Small intestine (tissue), 7 donors: ENCODE measurements at regions not wholly inside any gene's neighbourhood (a gene's known extent, or its start where the extent isn't known, plus 50 kb on each side); places are given as distances from the start of the nearest gene placed in this dataset.
A peak's percentile ranks its signal among the peaks of the same experiment; 100 is the strongest.

ENCODE experiments used
- DNase-seq, 2 donors: peaks; one replicate each; pipeline versions ENCODE4 v3.0.0 to v3.0.0-alpha.2; 2013
- FAIRE-seq: peaks from 2 replicates; lab custom pipeline; 2012; peaks lifted over from hg19 to GRCh38; lab: Jason Lieb, UNC
- H3K27ac ChIP-seq, 3 donors: one replicate each; pipeline ENCODE4 v1.5.1; 2013; ENCODE audit warnings: low read length in 2 of 3, mild to moderate bottlenecking in 2 of 3, control low read depth in 1 of 3, inconsistent platforms in 1 of 3, low read depth in 1 of 3, moderate library complexity in 1 of 3
- H3K27me3 ChIP-seq, 3 donors: one replicate each; pipeline ENCODE4 v1.6.1; 2013; ENCODE audit warnings: low read length in 3 of 3, inconsistent platforms in 1 of 3; ENCODE audit not compliant: control insufficient read depth in 3 of 3, insufficient read depth in 3 of 3
- H3K36me3 ChIP-seq, 3 donors: one replicate each; pipeline ENCODE4 v1.6.1; 2013; ENCODE audit warnings: low read length in 3 of 3, inconsistent platforms in 1 of 3, low read depth in 1 of 3, mild to moderate bottlenecking in 1 of 3, moderate library complexity in 1 of 3; ENCODE audit not compliant: control insufficient read depth in 3 of 3, insufficient read depth in 2 of 3
- H3K4me1 ChIP-seq, 3 donors: one replicate each; pipeline ENCODE4 v1.6.1; 2013; ENCODE audit warnings: low read length in 2 of 3, inconsistent platforms in 1 of 3, low read depth in 1 of 3, mild to moderate bottlenecking in 1 of 3, moderate library complexity in 1 of 3; ENCODE audit not compliant: control insufficient read depth in 3 of 3, insufficient read depth in 2 of 3
- H3K4me3 ChIP-seq, 3 donors: one replicate each; pipeline ENCODE4 v1.5.1; 2013; ENCODE audit warnings: low read length in 3 of 3, control low read depth in 1 of 3, inconsistent platforms in 1 of 3, low read depth in 1 of 3, mild to moderate bottlenecking in 1 of 3, moderate library complexity in 1 of 3
- H3K9me3 ChIP-seq, 2 donors: one replicate each; pipeline ENCODE4 v1.6.1; 2013; ENCODE audit warnings: low read depth in 1 of 2, low read length in 1 of 2; ENCODE audit not compliant: control insufficient read depth in 2 of 2, insufficient read depth in 1 of 2
- WGBS, 3 donors: extraction: QIAGEN DNeasy Blood & Tissue Kit; methylation state at CpG; one replicate each; pipeline ENCODE4 v1.1.7; 2013; 5-methylcytosine and 5-hydroxymethylcytosine counted together
- donor health status: healthy with polysubstance abuse.
- donor health status: control.
- donor health status: control.
- donor health status: Bipolar disorder and iron deficiency.
- donor health status: healthy.

DNA sequence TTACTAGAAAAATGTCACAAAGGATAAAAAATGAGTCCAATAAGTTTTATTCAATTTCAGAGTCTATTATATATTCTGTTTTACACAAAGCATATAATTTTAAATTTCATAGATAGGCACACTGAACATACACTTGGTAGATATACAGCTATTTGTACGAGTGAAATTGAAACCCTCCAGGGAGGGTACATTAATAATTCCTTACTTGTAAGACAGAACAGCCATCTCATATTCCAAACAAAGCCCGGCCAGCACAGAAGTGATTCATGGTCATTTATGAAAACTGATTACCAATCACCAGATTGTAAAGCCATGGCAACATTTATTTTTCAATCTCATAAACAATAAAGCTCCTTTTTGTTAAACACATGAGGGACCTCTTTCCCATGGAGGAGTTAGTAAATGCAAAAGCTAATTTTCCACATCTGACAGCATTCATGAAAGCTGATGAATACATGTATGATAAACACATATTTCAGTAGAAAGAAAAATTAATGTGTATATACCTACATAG lies 190.6 kb downstream of the TDRD15 start:
- no peak for FAIRE-seq
- Histone ChIP-seq H3K4me1 (no peaks in the 10 kb centered on the region), H3K9me3 (no peaks in the 10 kb centered on the region), H3K4me3 (no peak overlapping the region), H3K27me3 (no peaks in the 10 kb centered on the region), H3K27ac (no peak overlapping the region), H3K36me3 (no peaks in the 10 kb centered on the region)
- DNase-seq = no peak
- WGBS, 3 donors = 34 to 53% (median 49%) methylated on average over 2 of the region's 2 CpGs

DNA sequence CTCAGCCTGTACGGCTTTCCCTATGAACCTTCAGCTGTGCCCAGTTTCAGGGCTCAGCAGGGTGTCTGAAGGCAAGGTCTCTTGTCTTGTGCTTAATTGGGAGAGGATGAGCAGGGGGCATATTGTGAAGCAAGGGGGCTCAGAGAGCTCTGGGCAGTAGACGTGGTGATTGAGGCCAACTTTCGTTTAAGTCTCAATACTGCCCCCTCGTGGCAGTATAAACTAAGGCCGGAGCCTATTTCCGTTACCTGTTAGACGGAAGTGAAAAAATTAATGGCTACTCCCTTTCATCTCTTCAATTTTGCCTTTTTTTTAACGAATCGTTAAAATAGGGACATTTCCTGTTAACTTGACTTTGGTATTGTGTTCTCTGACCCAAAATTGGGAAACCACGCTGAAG lies 193.4 kb downstream of the TDRD15 start:
- Histone ChIP-seq H3K4me3 (no peak overlapping the region), H3K9me3 (no peaks in the 10 kb centered on the region), H3K27ac (no peak overlapping the region), H3K36me3 (no peaks in the 10 kb centered on the region), H3K27me3 (no peaks in the 10 kb centered on the region), H3K4me1 (no peaks in the 10 kb centered on the region)
- 10 to 23% (median 17%) methylated on average over 10 of the region's 10 CpGs for WGBS, 3 donors
- FAIRE-seq = no peak
- peak; percentile 63 to 80 for DNase-seq

DNA sequence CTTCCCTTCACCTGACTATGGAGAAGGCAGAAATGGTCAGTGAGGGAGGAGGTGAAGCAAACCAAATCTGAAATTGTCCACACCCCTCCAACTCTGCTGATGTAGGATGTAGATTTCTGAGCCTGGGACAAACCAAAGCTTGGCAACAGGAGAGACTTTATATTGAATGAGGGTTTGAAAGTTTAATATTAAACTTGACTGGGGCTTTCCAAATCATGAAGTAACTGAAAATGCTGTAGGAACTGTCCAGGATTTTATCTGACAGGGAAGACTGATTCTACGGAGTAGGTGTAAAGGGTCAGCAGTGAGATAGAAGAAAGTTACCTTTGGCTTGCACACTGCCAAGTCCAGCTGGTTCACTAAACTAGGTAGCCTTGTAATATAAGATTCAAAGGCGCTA lies 194.5 kb downstream of the TDRD15 start:
- 57 to 78% (median 60%) methylated on average over 2 of the region's 2 CpGs for WGBS, 3 donors
- DNase-seq = no peak
- no peak for FAIRE-seq
- Histone ChIP-seq H3K9me3 (no peaks in the 10 kb centered on the region), H3K4me3 (no peak overlapping the region), H3K27me3 (no peaks in the 10 kb centered on the region), H3K36me3 (no peaks in the 10 kb centered on the region), H3K4me1 (no peaks in the 10 kb centered on the region), H3K27ac (no peak overlapping the region)

DNA sequence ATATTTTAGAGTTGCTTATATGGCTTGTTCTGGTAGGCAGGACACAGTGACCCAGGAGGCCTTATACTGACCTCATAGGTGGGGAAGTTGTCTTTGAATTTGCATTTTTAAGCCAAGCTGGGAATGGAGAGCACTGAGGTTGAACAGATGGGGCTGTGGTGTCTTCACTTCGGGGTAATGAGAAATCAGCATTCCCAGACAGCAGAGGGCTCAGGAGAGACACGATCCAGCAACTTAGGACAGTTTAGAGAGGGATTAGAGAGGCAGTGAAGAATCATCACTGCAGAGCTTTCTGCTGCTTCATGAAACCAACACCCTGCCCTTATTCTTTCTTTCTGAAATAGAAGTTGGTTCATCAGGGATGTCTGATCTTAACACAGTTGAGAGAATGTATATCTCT lies 202.4 kb downstream of the TDRD15 start:
- FAIRE-seq = no peak
- WGBS, 3 donors = 39 to 45% (median 45%) methylated on average over 2 of the region's 2 CpGs
- Histone ChIP-seq H3K4me3 (no peak overlapping the region), H3K9me3 (no peaks in the 10 kb centered on the region), H3K4me1 (no peaks in the 10 kb centered on the region), H3K36me3 (no peaks in the 10 kb centered on the region), H3K27ac (no peak overlapping the region), H3K27me3 (peaks cover 0 to 2% (median 0%) of the 10 kb centered on the region in 3 donors)
- no peak for DNase-seq

DNA sequence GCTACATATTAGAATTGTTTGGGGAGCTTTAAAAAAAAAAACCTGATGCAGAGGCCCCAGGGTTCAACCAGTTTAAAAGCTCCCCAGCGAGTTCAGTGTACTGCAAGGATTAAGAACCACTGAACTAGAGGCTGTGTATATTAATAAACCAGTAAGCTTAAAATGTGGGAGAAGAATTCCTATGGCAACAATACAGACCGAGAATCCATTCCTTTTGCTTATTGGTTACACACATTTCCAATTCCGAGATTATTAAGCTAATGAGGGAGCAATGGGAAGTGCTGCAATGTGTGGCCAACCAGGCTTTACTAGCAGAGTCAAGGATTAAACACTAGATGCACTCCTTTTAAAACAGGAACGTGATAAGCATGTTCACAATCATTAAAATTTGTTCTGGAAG lies 204.4 kb downstream of the TDRD15 start:
- no peak overlapping the region for H3K27ac ChIP-seq
- H3K4me1 ChIP-seq = peaks cover 0 to under 1% (median 0%) of the 10 kb centered on the region in 3 donors
- 61 to 66% (median 65%) methylated on average over 4 of the region's 4 CpGs for WGBS, 3 donors
- FAIRE-seq = no peak
- no peak for DNase-seq
- H3K4me3 ChIP-seq = no peak overlapping the region
- peaks cover 0 to 2% (median 0%) of the 10 kb centered on the region in 3 donors for H3K27me3 ChIP-seq
- H3K36me3 ChIP-seq = no peaks in the 10 kb centered on the region
- H3K9me3 ChIP-seq = no peaks in the 10 kb centered on the region

DNA sequence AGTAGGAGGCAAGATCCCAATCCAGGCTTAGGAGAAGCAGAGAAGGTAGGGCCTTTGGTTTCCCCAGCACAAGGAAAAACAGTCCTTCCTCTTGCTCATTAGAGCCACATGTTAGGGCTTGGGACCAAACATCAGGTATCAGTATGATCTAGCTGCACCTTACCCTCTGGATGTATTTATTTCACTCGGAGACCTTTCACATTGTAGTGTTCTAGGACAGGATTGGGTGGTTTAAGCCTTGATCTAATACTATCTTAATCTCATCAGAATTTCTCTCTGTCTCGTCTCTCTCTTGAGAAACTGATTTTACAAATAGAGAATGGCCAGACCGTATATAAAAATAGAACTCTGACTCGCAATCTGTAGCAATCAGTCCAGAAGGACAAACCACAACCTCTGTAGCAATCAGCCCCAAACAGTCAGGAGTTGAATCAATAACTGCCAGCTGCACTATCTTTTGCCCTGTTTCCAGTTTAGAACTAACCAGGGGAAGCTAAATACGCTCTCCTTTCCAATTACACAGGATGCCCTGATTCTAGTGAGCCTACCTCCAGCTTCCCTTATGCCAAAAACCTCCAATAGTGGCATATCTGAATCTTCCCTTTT lies 207.1 kb downstream of the TDRD15 start:
- Histone ChIP-seq H3K27ac (no peak overlapping the region), H3K4me1 (peaks cover 0 to 2% (median 0%) of the 10 kb centered on the region in 3 donors), H3K27me3 (peaks cover 0 to 2% (median 0%) of the 10 kb centered on the region in 3 donors), H3K9me3 (no peaks in the 10 kb centered on the region), H3K36me3 (no peaks in the 10 kb centered on the region), H3K4me3 (no peak overlapping the region)
- DNase-seq (peak in 1 of 2 donors; percentile 10), FAIRE-seq (no peak)
- 25 to 60% (median 33%) methylated on average over 5 of the region's 5 CpGs for WGBS, 3 donors

DNA sequence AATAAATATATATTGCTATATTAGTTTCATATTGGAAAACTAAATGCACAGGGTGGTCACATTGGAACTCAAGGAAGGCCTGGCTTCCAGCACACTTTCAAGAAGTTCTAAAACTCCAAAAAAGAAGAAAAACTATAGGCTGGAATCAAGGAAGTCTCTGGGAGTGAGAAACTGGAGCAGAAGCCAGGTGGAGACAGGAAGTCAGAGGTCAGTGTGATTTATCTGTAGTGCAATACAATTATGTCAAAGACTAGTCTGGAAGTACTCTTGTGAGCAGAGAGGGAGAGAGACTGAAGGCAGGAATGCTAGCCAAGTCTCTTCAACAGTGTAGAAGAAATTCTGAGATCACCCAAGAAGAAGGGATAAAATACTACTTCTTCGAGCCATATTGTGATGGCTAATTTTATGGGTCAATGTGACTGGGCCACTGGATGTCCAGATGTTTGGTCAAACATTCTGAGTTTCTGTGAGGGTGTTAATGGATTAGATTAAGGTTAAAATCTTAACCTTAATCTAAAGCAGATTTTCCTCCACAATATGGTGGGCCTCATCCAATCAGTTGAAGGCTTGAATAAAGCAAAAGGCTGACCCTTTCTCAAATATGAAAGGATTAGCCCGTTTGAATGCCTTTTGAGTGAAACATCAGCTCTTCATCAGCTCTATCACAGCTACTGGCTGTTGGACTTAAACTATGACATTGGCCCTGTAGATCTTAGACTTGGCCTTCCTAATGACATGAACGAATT lies 208.0 kb downstream of the TDRD15 start:
- H3K36me3 ChIP-seq = no peaks in the 10 kb centered on the region
- no peak for FAIRE-seq
- DNase-seq = peak in 1 of 2 donors; percentile 25
- no peak overlapping the region for H3K4me3 ChIP-seq
- 79 to 81% (median 81%) methylated on average over 3 of the region's 3 CpGs for WGBS, 3 donors
- H3K27me3 ChIP-seq = peaks cover 0 to 2% (median 0%) of the 10 kb centered on the region in 3 donors
- no peak overlapping the region for H3K27ac ChIP-seq
- peaks cover 0 to 2% (median 0%) of the 10 kb centered on the region in 3 donors for H3K4me1 ChIP-seq
- peaks cover 0 to 2% of the 10 kb centered on the region in 2 donors for H3K9me3 ChIP-seq

DNA sequence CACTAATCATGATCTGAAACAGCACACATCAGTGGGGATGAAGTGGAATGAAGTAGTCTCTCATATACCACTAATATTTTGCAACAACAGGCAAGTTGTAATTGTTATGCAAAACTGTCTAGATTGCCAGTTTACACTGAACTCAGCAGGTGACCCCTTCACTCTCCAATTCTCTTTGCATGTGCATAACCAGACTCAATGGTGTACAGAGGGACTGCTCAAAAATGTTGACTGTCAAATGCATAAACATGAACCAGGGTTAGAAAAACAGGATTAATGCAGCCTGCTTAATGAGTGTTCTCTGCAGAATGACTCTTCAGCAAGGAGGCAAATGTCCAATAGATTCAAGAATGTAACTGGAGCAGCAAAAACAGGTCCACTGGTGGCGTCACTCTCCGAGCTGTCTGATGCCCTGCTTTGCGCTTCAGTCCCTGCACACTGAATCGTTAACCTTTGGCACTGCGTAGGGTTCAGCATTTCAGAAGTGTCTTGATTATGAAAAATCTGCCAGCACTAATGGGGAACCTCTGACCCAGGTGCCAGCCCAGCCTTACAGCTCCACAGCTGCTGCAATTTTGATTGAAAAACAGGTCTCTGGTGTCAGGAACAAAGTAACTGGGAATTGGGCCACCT lies 209.3 kb downstream of the TDRD15 start:
- Histone ChIP-seq H3K4me3 (no peak overlapping the region), H3K36me3 (no peaks in the 10 kb centered on the region), H3K27ac (no peak overlapping the region), H3K9me3 (peaks cover 0 to 2% of the 10 kb centered on the region in 2 donors), H3K27me3 (peaks cover 0 to 2% (median 0%) of the 10 kb centered on the region in 3 donors), H3K4me1 (peaks cover 0 to 2% (median 0%) of the 10 kb centered on the region in 3 donors)
- DNase-seq = peak in 1 of 2 donors; percentile 57
- 12 to 59% (median 25%) methylated on average over 5 of the region's 5 CpGs for WGBS, 3 donors
- FAIRE-seq = no peak
